Glutamatergic neuron (in vitro differentiated cells): ENCODE measurements at regions not wholly inside any gene's neighbourhood (a gene's known extent, or its start where the extent isn't known, plus 50 kb on each side); places are given as distances from the start of the nearest gene placed in this dataset.

ENCODE experiments used
- DNase-seq: peaks from one replicate; pipeline ENCODE4 v3.0.0; 2022
- H3K27ac Mint-ChIP-seq: one replicate; pipeline ENCODE4 v1.8.0; 2020; ENCODE audit warnings: mild to moderate bottlenecking, mixed read lengths, inconsistent platforms; ENCODE audit not compliant: unreplicated experiment
- H3K27me3 Mint-ChIP-seq: one replicate; pipeline ENCODE4 v1.8.0; 2020; ENCODE audit warnings: mild to moderate bottlenecking, moderate library complexity, mixed read lengths, inconsistent platforms; ENCODE audit not compliant: unreplicated experiment
- H3K36me3 Mint-ChIP-seq: one replicate; pipeline ENCODE4 v1.8.0; 2020; ENCODE audit warnings: mild to moderate bottlenecking, mixed read lengths, inconsistent platforms; ENCODE audit not compliant: unreplicated experiment
- H3K4me1 Mint-ChIP-seq: one replicate; pipeline ENCODE4 v1.8.0; 2020; ENCODE audit warnings: mild to moderate bottlenecking, low read depth, mixed read lengths, inconsistent platforms; ENCODE audit not compliant: unreplicated experiment
- H3K4me3 Mint-ChIP-seq: one replicate; pipeline ENCODE4 v1.8.0; 2020; ENCODE audit warnings: mild to moderate bottlenecking, mixed read lengths, inconsistent platforms; ENCODE audit not compliant: unreplicated experiment
- H3K9me3 Mint-ChIP-seq: one replicate; pipeline ENCODE4 v1.8.0; 2020; ENCODE audit warnings: mild to moderate bottlenecking, moderate library complexity, mixed read lengths, inconsistent platforms; ENCODE audit not compliant: unreplicated experiment
- TF ChIP-seq, protein P1 (sequence below): fragments of 200-600 bp; sonication (generic); IDR thresholded peaks from one replicate; pipeline ENCODE4 v1.5.0; 2021; ENCODE audit not compliant: partially characterized antibody, unreplicated experiment

DNA sequence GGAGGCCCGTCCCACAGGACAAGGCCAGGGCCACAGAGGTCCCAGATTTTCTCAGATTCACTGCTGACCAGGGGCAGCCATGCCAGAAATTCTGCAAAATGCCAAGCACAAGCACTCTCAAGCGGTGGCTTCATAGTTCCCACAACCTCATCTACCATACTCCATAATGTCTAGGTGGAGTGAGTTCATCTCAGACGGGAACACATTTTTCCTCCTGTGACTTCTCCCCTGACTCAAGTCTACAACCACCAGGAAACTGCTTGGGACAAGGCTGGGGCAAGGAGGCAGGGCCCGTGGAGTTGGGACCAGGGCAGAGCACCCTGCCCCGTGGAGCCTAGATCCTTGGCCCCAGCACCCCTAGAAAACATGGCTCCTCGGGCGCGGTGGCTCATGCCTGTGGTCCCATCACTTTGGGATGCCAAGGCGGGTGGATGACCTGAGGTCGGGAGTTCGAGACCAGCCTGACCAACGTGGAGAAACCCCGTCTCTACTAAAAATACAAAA, 150.7 kb upstream of the HAAO start:
- H3K9me3 Mint-ChIP-seq = peaks cover 12% of the 10 kb centered on the region
- peaks cover 5% of the 10 kb centered on the region for H3K27me3 Mint-ChIP-seq
- DNase-seq = no peak
- TF ChIP-seq, protein P1, sequence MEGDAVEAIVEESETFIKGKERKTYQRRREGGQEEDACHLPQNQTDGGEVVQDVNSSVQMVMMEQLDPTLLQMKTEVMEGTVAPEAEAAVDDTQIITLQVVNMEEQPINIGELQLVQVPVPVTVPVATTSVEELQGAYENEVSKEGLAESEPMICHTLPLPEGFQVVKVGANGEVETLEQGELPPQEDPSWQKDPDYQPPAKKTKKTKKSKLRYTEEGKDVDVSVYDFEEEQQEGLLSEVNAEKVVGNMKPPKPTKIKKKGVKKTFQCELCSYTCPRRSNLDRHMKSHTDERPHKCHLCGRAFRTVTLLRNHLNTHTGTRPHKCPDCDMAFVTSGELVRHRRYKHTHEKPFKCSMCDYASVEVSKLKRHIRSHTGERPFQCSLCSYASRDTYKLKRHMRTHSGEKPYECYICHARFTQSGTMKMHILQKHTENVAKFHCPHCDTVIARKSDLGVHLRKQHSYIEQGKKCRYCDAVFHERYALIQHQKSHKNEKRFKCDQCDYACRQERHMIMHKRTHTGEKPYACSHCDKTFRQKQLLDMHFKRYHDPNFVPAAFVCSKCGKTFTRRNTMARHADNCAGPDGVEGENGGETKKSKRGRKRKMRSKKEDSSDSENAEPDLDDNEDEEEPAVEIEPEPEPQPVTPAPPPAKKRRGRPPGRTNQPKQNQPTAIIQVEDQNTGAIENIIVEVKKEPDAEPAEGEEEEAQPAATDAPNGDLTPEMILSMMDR = no peak
- H3K36me3 Mint-ChIP-seq = no peaks in the 10 kb centered on the region
- H3K4me1 Mint-ChIP-seq = no peaks in the 10 kb centered on the region
- H3K4me3 Mint-ChIP-seq = no peak overlapping the region
- no peak overlapping the region for H3K27ac Mint-ChIP-seq

DNA sequence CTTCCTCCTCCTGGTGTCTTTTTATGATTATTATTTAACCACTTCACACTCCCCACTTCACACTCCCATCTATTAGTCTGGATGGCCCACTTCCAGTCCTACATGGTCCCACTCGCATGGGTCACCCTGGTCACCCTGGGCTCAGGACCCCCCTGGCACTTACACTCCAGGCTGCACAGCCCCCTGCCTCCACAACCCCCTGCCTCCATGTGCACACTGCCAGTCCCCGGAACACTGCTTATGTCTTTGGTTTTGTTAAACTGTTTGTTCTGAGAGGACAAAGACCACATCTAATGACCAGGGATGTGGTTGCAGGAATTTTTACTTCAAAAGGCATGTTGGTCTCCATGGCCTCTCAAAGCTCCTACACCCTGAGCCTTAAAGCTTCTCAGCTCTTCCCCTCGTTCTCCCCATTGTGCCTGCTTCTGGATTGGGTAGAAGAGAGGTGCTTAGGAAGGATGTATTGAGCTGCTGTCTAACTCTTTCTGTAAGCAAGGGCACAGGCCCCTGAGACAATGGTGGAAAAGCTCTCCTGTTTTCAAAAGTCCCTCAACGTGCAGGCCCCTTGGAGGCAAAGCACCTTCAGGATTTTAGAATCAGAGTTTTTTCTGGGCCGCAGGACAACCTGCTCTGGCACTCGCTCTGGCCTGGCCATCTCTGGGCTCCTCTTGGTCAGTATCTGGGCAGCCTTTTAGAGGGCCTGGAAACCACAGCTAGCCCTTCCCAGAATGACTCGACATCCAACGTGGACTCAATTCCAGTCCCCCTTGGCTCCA, 150.0 kb upstream of the HAAO start:
- Mint-ChIP-seq H3K4me1 (no peaks in the 10 kb centered on the region), H3K27ac (no peak overlapping the region), H3K9me3 (peaks cover 12% of the 10 kb centered on the region)

DNA sequence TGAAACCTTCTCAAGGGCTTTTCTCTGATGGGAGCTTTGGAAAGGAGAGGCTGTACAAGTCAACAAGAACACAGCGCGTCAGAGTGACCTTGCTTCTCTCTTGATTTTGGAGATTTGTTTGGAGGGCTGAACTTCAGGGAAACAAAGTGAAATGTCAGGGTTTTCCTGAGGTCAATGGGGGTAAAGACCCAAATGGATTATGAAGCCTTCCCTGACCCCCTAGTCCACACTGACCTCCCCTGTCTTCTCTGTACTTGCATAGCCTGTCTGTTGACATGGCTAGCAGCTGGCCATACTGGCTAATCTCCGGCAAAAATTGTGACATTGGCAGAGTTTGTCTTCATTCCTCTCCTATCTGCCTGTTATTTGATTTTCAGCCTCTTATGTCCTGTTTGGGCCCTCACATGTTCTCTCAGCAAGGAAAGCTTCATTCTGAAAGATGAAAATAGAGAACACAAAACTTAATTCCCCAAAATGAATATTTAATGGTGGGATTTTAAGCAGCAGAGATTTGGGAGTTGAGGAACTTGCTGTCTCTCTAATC, 149.3 kb upstream of the HAAO start:
- H3K27ac Mint-ChIP-seq = no peak overlapping the region
- H3K4me3 Mint-ChIP-seq = no peak overlapping the region
- no peaks in the 10 kb centered on the region for H3K4me1 Mint-ChIP-seq
- no peaks in the 10 kb centered on the region for H3K36me3 Mint-ChIP-seq
- peaks cover 12% of the 10 kb centered on the region for H3K9me3 Mint-ChIP-seq
- no peak for DNase-seq
- H3K27me3 Mint-ChIP-seq = peaks cover 6% of the 10 kb centered on the region
- TF ChIP-seq, protein P1 = no peak

More for the DNA sequence above, 150.0 kb upstream of the HAAO start:
- H3K27me3 Mint-ChIP-seq = peaks cover 6% of the 10 kb centered on the region
- no peak overlapping the region for H3K4me3 Mint-ChIP-seq
- TF ChIP-seq, protein P1 = no peak
- DNase-seq = no peak
- no peaks in the 10 kb centered on the region for H3K36me3 Mint-ChIP-seq

DNA sequence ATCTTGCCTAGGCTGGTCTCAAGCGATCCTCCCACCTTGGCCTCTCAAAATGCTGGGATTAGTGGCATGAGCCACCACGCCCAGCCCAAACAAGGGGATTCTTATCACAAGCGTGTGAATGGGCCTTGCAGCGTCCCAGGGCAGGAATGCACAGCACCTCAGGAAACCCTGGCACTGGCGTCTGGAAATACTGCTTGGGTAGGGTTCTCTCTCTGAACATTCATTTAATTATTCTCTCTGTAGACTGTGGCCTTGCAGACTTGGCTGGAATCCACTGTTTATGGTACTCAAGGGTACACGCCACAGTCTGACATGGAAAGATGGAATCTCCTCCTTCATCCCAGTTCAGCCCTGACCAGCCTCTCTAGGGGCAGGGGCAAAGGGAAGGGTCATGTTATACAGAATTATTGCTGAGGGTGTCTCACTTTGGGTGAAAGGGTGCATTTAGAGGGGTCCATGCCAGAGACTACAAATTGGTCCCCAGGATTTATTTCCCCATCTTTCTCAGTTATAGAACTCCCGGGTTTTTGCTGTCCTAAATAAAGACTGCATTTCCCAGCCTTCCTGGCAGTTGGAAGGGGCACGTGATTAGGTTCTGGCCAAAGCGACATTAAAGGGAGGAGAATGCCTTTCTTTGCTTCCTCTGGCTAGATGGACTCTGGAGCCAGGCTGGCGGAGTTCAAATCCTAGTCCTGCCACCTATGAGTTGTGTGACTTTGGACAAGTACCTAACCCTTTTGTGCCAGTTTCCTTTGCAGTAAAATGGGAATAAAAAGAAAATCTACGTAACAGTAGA, 147.2 kb upstream of the HAAO start:
- no peak overlapping the region for H3K27ac Mint-ChIP-seq
- H3K36me3 Mint-ChIP-seq = no peaks in the 10 kb centered on the region
- H3K27me3 Mint-ChIP-seq = peaks cover 4% of the 10 kb centered on the region
- H3K9me3 Mint-ChIP-seq = peaks cover 11% of the 10 kb centered on the region
- H3K4me1 Mint-ChIP-seq = peaks cover 5% of the 10 kb centered on the region
- TF ChIP-seq, protein P1 = no peak
- no peak for DNase-seq
- no peak overlapping the region for H3K4me3 Mint-ChIP-seq
